Retinal pigment epithelial cell (primary cell): ENCODE measurements at regions not wholly inside any gene's neighbourhood (a gene's known extent, or its start where the extent isn't known, plus 50 kb on each side); places are given as distances from the start of the nearest gene placed in this dataset.
A peak's percentile ranks its signal among the peaks of the same experiment; 100 is the strongest.
"Not testable (repeated sequence)": the region's sequence is repeated elsewhere in the genome, so short reads cannot be mapped to it uniquely, and the experiment has no call there.

Experiments used
- DNase-seq: peaks from one replicate; pipeline ENCODE4 v3.0.0-alpha.2; 2010; ENCODE audit warnings: low read depth
- H3K4me3 ChIP-seq: 2 replicates; pipeline ENCODE4 v1.5.1; 2011; ENCODE audit warnings: mild to moderate bottlenecking, low read length, control low read depth, moderate library complexity
- CTCF ChIP-seq: conservative IDR thresholded peaks from 2 replicates; pipeline ENCODE4 v1.5.1; 2011; ENCODE audit warnings: low read depth, low read length, control low read depth, inconsistent platforms

DNA sequence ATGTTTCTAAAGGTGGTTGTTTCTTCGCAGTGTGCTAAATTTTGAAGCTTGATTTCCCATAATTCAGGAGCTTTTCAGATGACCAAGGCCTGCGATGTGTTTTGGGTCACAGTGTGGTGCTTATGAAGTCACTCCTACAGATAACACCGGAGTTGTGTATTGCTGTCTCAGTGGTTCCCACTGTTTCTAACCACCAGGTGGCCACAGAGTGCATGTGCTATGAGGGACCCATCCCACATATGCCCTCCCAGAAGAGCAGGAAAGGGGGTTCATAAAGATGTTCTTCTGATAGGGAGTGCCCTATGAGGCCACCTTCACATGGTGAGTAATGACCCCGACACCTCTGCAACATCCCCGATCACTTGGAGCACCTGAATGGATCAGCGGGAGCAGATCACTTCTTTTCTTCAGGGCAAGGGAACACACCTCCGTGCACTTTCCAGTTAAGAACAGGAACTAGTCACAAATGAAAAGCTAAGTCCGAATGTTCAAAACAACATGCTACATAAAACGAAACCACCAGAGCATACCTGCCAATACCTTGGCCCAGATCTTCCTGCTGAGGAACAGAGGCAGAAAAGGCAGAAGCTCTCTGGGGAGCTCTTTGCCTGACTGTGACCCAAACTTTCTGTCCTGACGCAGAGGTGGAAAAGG, 262.1 kb downstream of the FAM72C start:
- H3K4me3 ChIP-seq, DNase-seq: not testable (repeated sequence)
- peak; percentile 37 for TF ChIP-seq CTCF

DNA sequence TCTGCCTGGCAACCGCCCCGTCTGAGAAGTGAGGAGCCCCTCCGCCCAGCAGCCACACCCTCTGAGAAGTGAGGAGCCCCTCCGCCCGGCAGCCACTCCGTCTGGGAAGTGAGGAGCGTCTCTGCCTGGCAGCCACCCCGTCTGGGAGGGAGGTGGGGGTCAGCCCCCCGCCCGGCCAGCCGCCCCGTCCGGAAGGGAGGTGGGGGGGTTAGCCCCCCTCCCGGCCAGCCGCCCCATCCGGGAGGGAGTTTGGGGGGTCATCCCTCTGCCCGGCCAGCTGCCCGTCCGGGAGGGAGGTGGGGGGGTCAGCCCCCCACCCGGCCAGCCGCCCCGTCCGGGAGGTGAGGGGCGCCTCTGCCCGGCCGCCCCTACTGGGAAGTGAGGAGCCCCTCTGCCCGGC, 269.0 kb downstream of the FAM72C start:
- not testable (repeated sequence) for DNase-seq, H3K4me3 ChIP-seq

GRCh38 chr1:143699731-143700130, 272.1 kb downstream of the FAM72C start:
- no peak for DNase-seq
- TF ChIP-seq CTCF: no peak

DNA sequence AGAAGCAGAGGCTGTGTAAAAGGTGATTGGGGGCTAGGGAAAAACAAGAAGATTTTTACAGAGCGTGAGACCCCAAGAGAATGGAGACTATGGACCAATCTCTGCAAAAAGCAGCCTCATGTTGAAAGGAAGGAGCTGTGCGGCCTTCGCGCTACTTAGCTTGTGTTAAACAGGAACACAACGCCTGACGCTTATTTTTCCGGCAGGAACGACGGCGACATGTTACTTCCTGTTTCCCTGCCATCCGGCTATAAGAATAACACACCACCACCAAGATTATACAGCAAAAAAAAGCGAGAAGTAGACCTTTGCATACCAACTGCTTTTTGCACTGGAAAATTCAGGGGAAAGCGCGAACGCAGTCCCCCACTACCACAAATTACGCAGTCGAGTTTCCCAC, 272.7 kb downstream of the FAM72C start:
- no peak overlapping the region for H3K4me3 ChIP-seq
- no peak for DNase-seq
- no peak for TF ChIP-seq CTCF

More at GRCh38 chr1:143699731-143700130, 272.1 kb downstream of the FAM72C start:
- no peak overlapping the region for H3K4me3 ChIP-seq

- DNase-seq: no peak
- peak; percentile 43 for TF ChIP-seq CTCF
- no peak overlapping the region for H3K4me3 ChIP-seq
Observed at GRCh38 chr1:143698016-143698415, 273.8 kb downstream of the FAM72C start.

DNA sequence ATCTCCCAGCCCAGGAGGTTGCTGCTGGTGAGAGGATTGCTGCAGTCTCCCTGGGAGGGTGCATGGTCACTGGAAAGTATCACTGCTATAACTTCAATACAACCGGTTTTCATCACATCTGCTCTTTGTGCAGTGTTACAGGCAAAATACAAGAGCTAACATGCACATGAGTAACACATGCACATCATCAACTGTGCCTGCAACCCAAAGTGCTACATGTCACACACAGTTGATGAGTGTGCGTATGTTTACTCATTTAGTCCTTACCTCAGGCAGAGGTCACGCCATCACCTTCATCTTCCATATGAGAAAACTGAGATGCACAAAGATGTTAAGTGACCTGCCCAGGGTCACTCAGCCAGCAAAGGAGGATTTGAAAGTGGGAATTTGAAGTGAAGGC, 277.7 kb downstream of the FAM72C start:
- no peak for TF ChIP-seq CTCF
- DNase-seq: no peak
- no peak overlapping the region for H3K4me3 ChIP-seq

DNA sequence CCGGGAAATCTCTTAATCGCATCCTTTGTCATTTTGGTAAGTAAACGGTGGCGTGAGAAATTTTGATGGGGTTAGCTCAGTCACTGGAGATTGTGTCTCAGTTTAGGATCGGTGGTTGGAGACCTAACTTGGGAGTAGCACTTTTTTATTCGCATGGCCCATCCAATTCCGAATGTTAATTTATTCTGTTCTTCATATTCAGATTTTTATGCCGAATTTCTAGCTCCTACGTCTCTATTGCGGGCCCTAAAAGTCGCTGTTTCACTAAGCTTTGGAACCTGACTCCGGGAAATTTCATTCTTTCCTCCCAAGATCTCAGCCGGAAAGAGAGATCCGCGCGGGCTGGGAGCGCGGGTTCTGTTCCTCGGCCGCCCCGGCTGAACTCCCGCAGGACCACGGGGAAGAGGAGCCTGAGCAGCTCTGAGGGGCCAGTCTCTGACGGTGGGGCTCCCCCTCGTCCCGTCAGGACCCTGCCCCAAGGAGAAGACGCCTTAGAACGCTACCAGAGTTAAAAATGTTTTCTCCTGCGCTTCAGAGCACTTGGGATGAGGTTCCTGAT, 279.7 kb downstream of the FAM72C start:
- no peak for TF ChIP-seq CTCF
- no peak for DNase-seq
- H3K4me3 ChIP-seq: no peak overlapping the region
